SKM-1 treated with dmso at 0.1 percent for 144 hours (cell line): ENCODE measurements at regions not wholly inside any gene's neighbourhood (a gene's known extent, or its start where the extent isn't known, plus 50 kb on each side); places are given as distances from the start of the nearest gene placed in this dataset.

Experiments used
- DNase-seq: peaks from one replicate; lab custom pipeline; 2025; ENCODE audit not compliant: unreplicated experiment; lab: John Stamatoyannopoulos, UW

GRCh38 chr12:124504273-124505000 is 63.0 kb downstream of the NCOR2 start:
- no peak for DNase-seq

- DNase-seq: no peak
These were observed 64.1 kb downstream of the NCOR2 start for GRCh38 chr12:124503305-124503704.

GRCh38 chr12:124502379-124502778 is 65.0 kb downstream of the NCOR2 start:
- DNase-seq: no peak

- no peak for DNase-seq
These were observed 65.6 kb downstream of the NCOR2 start for GRCh38 chr12:124501827-124502226.

GRCh38 chr12:124501112-124501561 is 66.3 kb downstream of the NCOR2 start:
- DNase-seq: no peak

- DNase-seq: no peak
These were observed 67.5 kb downstream of the NCOR2 start for GRCh38 chr12:124499898-124500244.

GRCh38 chr12:124499190-124499753 is 68.1 kb downstream of the NCOR2 start:
- DNase-seq: no peak

GRCh38 chr12:124498275-124499189 is 68.9 kb downstream of the NCOR2 start:
- DNase-seq: no peak

GRCh38 chr12:124497658-124498057 is 69.8 kb downstream of the NCOR2 start:
- no peak for DNase-seq

- DNase-seq: no peak
These were observed 70.4 kb downstream of the NCOR2 start for GRCh38 chr12:124497039-124497438.

GRCh38 chr12:124496584-124496983 is 70.8 kb downstream of the NCOR2 start:
- DNase-seq: no peak

GRCh38 chr12:124495194-124495983 is 72.0 kb downstream of the NCOR2 start:
- DNase-seq: no peak

- no peak for DNase-seq
These were observed 72.7 kb downstream of the NCOR2 start for GRCh38 chr12:124494751-124495129.

- no peak for DNase-seq
These were observed 73.3 kb downstream of the NCOR2 start for GRCh38 chr12:124493809-124494750.

GRCh38 chr12:124492879-124493808 is 74.3 kb downstream of the NCOR2 start:
- DNase-seq: no peak

- DNase-seq: no peak
These were observed 75.5 kb downstream of the NCOR2 start for GRCh38 chr12:124491856-124492420.

GRCh38 chr12:124491310-124491709 is 76.1 kb downstream of the NCOR2 start:
- DNase-seq: no peak

- no peak for DNase-seq
These were observed 76.7 kb downstream of the NCOR2 start for GRCh38 chr12:124490584-124491305.
